Calu3 (cell line): ENCODE measurements at regions not wholly inside any gene's neighbourhood (a gene's known extent, or its start where the extent isn't known, plus 50 kb on each side); places are given as distances from the start of the nearest gene placed in this dataset.
"Not testable (repeated sequence)": the region's sequence is repeated elsewhere in the genome, so short reads cannot be mapped to it uniquely, and the experiment has no call there.

ENCODE experiments used
- BruUV-seq: library from RNA; stranded (reverse); fragments of 400-500 nt; replicated peaks from 2 replicates; lab custom pipeline; 2021; lab: Mats Ljungman, UMichigan
- CTCF ChIA-PET: fragments of 300-600 bp; sonication (Branson Sonifier 250); formaldehyde crosslinking; loops from one replicate; lab custom pipeline; 2022; ENCODE audit warnings: antibody characterized with exemption; lab: Charles Lee
- DNase-seq: peaks from one replicate; pipeline ENCODE4 v3.0.0; 2022
- H3K27ac Mint-ChIP-seq: one replicate; pipeline ENCODE4 v1.8.0; 2022; ENCODE audit warnings: mixed read lengths; ENCODE audit not compliant: unreplicated experiment
- H3K27me3 Mint-ChIP-seq: one replicate; pipeline ENCODE4 v1.8.0; 2022; ENCODE audit warnings: mixed read lengths; ENCODE audit not compliant: unreplicated experiment
- H3K36me3 Mint-ChIP-seq: one replicate; pipeline ENCODE4 v1.8.0; 2022; ENCODE audit warnings: mild to moderate bottlenecking, moderate library complexity, mixed read lengths; ENCODE audit not compliant: insufficient read depth, unreplicated experiment
- H3K4me1 Mint-ChIP-seq: one replicate; pipeline ENCODE4 v1.8.0; 2022; ENCODE audit warnings: mild to moderate bottlenecking, low read depth, mixed read lengths; ENCODE audit not compliant: unreplicated experiment
- H3K4me3 Mint-ChIP-seq: one replicate; pipeline ENCODE4 v1.8.0; 2022; ENCODE audit warnings: mild to moderate bottlenecking, low read depth, moderate library complexity, mixed read lengths; ENCODE audit not compliant: unreplicated experiment
- H3K9me3 Mint-ChIP-seq: one replicate; pipeline ENCODE4 v1.8.0; 2022; ENCODE audit warnings: low read depth, mixed read lengths; ENCODE audit not compliant: unreplicated experiment
- intact Hi-C: fragments of 100-400 bp; cut with micrococcal nuclease; formaldehyde crosslinking; loops from one replicate; pipeline ENCODE4 v1.10.0; 2022; ENCODE audit not compliant: unreplicated experiment
- TF ChIP-seq, protein P1 (sequence below): fragments of 200-600 bp; IDR thresholded peaks from one replicate; pipeline ENCODE4 v1.8.0; 2022; ENCODE audit warnings: antibody characterized with exemption; ENCODE audit not compliant: unreplicated experiment

DNA sequence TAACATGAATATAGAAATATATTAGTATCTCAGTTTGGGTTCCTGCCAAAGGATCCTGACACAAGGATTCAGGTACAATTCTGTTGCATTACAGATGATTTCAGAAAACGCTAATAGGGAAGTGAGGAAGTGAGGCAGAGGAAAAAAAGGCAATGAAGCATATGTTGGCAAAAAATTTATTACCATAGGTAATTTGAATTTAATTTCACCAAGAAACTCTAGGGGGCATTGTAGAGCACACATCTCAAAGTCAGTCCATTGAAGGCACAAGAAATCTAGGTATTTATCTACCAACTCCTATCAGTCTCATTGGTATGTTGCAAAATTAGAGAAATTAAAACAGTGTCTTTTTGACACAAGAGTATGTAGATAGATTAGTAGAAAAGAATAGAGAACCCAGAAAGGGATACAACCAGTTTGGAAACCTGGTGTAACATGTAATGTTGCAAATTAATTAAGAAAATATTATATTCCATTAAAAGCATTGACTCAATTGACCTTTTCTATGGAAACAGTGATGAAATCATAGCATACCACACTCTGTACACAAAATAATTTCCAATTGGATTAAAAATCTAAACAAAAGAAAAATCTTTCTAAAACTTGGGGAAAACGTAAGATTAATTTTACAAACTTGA lies 104.9 kb upstream of the SNX7 start:
- no peaks in the 10 kb centered on the region for H3K36me3 Mint-ChIP-seq
- no peaks in the 10 kb centered on the region for H3K27me3 Mint-ChIP-seq
- H3K4me1 Mint-ChIP-seq = no peaks in the 10 kb centered on the region
- no TSS peak for BruUV-seq
- TF ChIP-seq, protein P1, sequence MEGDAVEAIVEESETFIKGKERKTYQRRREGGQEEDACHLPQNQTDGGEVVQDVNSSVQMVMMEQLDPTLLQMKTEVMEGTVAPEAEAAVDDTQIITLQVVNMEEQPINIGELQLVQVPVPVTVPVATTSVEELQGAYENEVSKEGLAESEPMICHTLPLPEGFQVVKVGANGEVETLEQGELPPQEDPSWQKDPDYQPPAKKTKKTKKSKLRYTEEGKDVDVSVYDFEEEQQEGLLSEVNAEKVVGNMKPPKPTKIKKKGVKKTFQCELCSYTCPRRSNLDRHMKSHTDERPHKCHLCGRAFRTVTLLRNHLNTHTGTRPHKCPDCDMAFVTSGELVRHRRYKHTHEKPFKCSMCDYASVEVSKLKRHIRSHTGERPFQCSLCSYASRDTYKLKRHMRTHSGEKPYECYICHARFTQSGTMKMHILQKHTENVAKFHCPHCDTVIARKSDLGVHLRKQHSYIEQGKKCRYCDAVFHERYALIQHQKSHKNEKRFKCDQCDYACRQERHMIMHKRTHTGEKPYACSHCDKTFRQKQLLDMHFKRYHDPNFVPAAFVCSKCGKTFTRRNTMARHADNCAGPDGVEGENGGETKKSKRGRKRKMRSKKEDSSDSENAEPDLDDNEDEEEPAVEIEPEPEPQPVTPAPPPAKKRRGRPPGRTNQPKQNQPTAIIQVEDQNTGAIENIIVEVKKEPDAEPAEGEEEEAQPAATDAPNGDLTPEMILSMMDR = no peak
- no peaks in the 10 kb centered on the region for H3K9me3 Mint-ChIP-seq
- H3K4me3 Mint-ChIP-seq = no peak overlapping the region
- H3K27ac Mint-ChIP-seq = no peak overlapping the region
- no peak for DNase-seq
- CTCF ChIA-PET = no interaction called here
- intact Hi-C loops = no loop called here

DNA sequence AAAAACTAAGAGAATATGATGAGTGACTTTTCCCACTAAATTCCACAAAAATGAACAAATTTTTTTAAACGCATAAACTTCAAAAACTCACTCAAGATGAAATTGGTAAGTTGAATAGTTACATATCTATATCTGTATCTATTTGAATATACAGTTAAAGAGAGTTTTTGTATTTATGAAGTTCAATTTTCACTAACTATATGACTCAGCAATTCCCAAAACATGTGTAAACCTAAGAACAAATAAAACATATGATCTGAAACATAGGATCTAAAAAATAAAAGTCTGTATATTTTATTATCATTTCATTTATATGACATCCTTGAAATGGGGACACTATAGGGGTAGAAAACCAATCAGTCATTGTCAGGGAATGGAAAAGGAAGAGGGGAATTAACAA lies 105.7 kb upstream of the SNX7 start:
- BruUV-seq = no TSS peak
- intact Hi-C loops = no loop called here
- H3K9me3 Mint-ChIP-seq = peaks cover 3% of the 10 kb centered on the region
- no peak overlapping the region for H3K27ac Mint-ChIP-seq
- H3K4me1 Mint-ChIP-seq = no peaks in the 10 kb centered on the region
- no peak overlapping the region for H3K4me3 Mint-ChIP-seq
- H3K27me3 Mint-ChIP-seq = no peaks in the 10 kb centered on the region
- TF ChIP-seq, protein P1 = no peak
- H3K36me3 Mint-ChIP-seq = no peaks in the 10 kb centered on the region
- DNase-seq = no peak
- CTCF ChIA-PET = no interaction called here

DNA sequence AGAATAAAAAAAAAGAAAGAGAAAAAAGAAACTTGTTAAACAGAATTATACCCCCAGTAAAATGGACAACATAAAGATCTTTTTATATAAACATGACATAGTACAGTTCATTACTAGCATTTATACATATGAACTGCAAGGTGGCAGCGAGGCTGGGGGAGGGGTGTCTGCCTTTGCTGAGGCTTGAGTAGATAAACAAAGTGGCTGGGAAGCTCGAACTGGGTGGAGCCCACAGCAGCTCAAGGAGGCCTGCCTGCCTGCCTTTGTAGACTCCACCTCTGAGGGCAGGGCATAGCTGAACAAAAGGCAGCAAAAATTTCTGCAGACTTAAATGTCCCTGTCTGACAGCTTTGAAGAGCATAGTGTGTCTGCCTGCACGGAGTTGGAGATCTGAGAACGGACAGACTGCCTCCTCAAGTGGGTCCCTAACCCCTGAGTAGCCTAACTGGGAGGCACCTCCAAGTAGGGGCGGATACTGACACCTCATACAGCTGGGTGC lies 108.9 kb upstream of the SNX7 start:
- H3K27ac Mint-ChIP-seq, intact Hi-C loops: not testable (repeated sequence)

DNA sequence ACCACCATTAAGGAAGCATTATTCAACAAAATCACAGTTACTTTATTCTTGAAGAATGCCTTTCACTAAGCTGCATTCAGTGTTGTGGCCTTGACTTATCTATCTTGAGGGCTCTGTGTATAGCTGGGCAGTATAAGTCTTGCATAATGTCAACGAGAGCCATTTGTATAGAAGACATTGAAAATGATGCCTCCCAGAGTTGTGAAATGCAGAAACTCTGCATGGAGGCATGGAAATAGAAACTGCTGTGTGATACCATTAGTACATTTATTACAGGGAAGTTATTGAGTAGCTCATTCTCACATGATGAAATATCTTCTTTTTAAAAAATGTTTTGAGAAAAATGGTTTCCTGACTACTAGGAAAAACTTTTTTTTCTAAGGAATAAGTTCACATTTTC lies 111.4 kb upstream of the SNX7 start:
- Mint-ChIP-seq H3K9me3 (peaks cover 3% of the 10 kb centered on the region), H3K27ac (no peak overlapping the region), H3K36me3 (no peaks in the 10 kb centered on the region), H3K27me3 (no peaks in the 10 kb centered on the region), H3K4me1 (no peaks in the 10 kb centered on the region), H3K4me3 (no peak overlapping the region)
- no peak for DNase-seq
- intact Hi-C loops = no loop called here
- BruUV-seq = no TSS peak
- TF ChIP-seq, protein P1 = no peak
- CTCF ChIA-PET = no interaction called here

More for the DNA sequence above, 108.9 kb upstream of the SNX7 start:
- DNase-seq, H3K36me3 Mint-ChIP-seq, H3K27me3 Mint-ChIP-seq, H3K4me1 Mint-ChIP-seq, CTCF ChIA-PET, BruUV-seq, H3K4me3 Mint-ChIP-seq, H3K9me3 Mint-ChIP-seq: not testable (repeated sequence)

DNA sequence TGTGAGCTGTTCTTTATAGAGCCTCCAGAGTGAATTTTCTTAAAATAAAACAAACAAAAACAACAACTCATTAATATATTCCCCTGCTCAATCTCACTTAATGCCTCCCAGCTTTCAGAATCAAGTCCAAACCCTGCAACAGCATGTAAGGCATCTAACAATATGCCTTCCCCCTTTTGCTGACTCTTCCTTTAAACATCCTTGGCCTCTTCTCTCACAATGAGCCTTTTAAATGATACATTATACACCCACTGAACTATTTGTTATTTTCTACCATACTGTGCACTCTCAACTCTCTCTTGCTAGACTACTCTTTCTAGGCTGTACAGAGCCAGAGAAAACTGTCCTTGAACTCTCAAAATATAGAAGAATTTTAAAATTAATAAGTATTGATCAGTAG lies 115.2 kb upstream of the SNX7 start:
- DNase-seq = no peak
- TF ChIP-seq, protein P1 = no peak
- no peaks in the 10 kb centered on the region for H3K4me1 Mint-ChIP-seq
- BruUV-seq = no TSS peak
- CTCF ChIA-PET = interaction anchor here (0.7 kb wide), 1 partner anchor 151 kb away, joined by 4 read pairs; no protein-coding TSS in a partner anchor
- H3K4me3 Mint-ChIP-seq = no peak overlapping the region
- H3K36me3 Mint-ChIP-seq = no peaks in the 10 kb centered on the region
- H3K27ac Mint-ChIP-seq = no peak overlapping the region
- intact Hi-C loops = loop anchor here (5.0 kb wide), 1 partner anchor 1244 kb away; no protein-coding TSS in a partner anchor
- H3K9me3 Mint-ChIP-seq = peaks cover under 1% of the 10 kb centered on the region
- no peaks in the 10 kb centered on the region for H3K27me3 Mint-ChIP-seq
